GM21529 (cell line): ENCODE measurements at regions not wholly inside any gene's neighbourhood (a gene's known extent, or its start where the extent isn't known, plus 50 kb on each side); places are given as distances from the start of the nearest gene placed in this dataset.
"Not testable (repeated sequence)": the region's sequence is repeated elsewhere in the genome, so short reads cannot be mapped to it uniquely, and the experiment has no call there.

Source experiments
- ATAC-seq: cut with Tn5 transposase; IDR thresholded peaks from one replicate; pipeline ENCODE4 v1.9.1; 2021; ENCODE audit not compliant: unreplicated experiment

GRCh38 chr15:98548139-98548971, 100.0 kb upstream of the IGF1R start:
- ATAC-seq, result no peak

DNA sequence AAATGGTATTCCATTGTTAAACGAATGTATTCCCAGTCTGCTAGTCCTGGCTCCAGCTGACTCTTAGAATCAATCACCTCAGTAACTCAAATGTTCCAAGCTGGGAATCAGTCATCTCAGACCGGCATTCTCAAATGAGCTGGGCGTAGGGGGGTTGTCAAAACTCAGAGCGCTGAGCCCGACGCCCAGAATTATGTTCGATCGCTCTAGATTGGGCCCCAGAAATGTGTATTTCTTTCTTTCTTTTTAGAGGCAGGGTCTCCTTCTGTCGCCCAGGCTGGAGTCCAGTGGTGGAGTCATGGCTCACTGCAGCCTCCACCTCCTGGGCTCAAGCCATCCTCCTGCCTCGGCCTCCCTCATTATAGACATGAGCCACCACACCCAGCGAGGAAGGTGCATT, 99.3 kb upstream of the IGF1R start:
- ATAC-seq, result no peak

GRCh38 chr15:98549741-98550140, 98.6 kb upstream of the IGF1R start:
- ATAC-seq, result no peak

DNA sequence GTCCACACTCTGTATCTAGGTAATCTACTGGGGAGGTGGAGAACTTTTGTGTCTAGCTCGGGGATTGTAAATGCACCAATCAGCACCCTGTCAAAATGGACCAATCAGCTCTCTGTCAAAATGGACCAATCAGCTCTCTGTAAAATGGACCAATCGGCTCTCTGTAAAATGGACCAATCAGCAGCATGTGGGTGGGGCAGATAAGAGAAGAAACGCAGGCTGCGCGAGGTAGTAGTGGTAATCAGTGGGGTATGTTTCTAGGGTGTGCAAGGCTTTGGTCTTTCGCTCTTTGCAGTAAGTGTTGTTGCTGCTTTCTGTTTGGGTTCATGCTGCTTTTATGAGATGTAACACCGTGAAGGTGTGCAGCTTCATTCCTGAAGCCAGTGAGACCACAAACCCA, 98.0 kb upstream of the IGF1R start:
- not testable (repeated sequence) for ATAC-seq

GRCh38 chr15:98551936-98552562, 96.3 kb upstream of the IGF1R start:
- ATAC-seq, result no peak

- no peak for ATAC-seq
Observed at GRCh38 chr15:98554272-98555172, 93.8 kb upstream of the IGF1R start.

DNA sequence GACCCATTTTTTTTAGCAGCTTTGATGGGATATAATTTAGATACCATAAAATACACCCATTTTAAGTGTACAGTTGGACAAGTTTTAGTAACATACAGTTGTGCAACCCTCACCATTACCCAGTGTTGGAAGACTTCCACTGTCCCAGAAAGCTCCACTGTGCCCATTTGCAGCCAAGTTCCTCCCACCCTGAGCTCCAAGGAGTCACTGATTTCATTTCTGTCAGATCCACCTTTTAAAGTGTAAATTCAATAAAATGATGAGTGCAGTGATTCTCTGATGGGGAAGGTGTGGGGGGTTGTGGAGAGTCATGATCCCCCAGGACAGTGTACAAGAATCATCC, 93.2 kb upstream of the IGF1R start:
- ATAC-seq, result no peak

- no peak for ATAC-seq
Observed at GRCh38 chr15:98556321-98556720, 92.0 kb upstream of the IGF1R start.

GRCh38 chr15:98560338-98560737, 88.0 kb upstream of the IGF1R start:
- ATAC-seq, result no peak

DNA sequence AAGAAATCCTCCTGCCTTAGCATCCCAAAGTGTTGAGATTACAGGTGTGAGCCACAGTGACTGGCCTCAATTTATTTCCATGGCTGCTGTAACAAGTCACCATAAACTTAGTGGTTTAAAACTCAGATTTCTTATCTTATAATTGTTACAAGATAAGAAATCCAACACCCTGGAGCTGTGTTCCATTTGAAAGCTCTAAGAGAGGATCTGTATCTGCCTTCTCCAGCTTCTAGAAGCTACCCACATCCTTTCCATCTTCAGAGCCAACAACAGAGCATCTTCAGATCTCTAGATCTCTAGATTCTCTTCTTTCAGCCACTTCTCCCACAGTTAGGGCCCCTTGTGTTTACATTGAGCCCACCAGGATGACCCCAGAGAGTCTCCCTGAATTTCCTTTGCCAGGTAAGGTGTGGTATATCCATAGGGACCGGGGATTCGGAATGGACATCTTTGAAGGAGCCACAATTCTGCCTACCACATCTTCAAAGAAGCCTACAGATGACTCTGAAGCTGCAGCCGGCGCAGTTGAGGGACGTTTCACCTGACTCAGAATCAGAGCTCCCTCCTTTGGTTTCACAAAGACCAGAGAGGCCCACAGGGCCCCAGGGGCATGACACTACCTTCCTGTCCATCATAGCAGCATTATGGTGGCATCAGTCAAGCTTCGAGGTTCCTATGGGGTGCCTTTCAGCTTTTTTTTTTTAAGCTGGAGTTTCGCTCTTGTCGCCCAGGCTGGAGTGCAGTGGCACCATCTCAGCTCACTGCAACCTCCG, 87.0 kb upstream of the IGF1R start:
- no peak for ATAC-seq

DNA sequence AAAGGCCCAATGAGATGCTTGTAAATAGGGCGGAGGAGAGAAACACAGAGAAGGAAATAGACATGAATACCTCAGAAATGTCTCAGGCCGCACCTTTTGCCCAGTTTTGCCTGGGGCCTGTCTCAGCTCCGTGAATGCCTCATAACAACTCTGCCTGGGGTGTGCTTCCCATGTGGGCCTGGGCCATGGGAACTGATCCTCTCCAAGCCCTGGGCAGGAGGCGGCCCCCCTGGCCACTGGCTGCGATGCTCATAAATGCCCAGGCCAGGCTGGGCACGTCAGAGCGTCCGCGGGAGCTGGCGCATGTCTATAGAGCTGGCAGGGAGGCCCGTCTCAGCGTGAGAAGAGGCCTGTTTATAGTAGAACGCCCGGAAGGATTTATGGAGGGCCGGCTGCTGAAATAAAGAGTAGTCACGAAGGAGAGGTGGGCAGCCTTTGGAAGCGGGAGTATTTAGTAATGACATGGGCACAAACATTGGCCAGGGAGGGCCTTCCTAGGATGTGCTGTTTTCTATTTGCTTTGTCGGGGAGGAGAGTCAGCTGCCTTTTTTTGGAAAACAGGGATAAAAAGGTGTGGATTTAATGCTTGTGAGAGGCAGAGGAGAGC, 85.9 kb upstream of the IGF1R start:
- no peak for ATAC-seq

DNA sequence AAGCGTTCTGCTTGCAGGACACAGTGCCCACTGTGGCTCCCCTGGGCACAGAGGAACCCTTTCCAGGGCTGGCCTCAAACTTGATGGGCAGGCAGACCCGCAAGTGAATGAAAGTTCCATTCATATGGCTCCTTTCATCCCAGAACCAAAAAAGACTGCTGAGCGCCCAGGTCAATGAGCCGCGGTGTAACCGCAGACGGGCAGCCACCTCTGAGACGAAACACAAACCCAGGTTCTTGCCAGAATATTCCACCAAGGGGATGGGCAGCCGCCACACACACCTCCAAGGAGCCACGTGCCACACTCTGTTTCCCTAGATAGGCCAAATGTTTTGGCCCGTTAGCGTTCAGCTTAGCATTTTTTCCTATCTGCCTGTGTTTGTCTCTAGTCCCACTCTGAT, 82.8 kb upstream of the IGF1R start:
- ATAC-seq, result no peak

DNA sequence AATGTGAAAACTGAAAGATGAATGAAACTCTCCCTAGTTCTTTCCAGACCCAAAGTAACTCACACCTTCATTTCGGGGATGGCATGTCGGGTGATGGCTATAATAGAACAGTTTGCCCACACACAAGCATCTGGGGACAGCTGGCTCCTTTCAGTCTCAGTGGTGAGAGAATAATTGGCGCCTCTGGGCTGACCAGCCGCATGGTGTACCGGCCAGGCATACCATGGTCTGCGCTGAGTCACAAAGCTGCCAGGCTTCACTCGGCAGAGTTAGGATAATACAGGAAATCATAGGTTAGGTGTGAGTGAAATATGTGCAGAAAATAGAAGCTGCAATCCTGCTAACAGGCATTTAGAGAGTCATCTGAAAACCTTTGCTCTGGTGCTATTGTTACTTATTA, 80.4 kb upstream of the IGF1R start:
- ATAC-seq, result no peak

- ATAC-seq, result no peak
Observed at GRCh38 chr15:98568382-98569017, 79.8 kb upstream of the IGF1R start.

DNA sequence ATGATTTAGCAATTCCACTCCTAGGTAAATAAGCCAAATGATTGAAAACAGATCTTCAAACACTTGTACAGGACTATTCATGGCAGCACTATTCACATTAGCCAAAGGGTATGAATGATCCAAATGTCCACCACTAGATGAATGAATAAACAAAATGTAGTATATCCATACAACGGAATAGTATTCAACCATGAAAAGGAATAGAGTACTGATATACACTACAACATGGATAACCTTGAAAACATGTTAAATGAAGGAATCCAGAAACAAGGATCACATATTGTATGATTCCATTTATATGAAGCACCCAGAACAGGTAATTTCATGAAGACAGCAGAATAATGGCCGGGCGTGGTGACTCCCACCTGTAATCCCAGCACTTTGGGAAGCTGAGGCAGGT, 78.2 kb upstream of the IGF1R start:
- ATAC-seq, result no peak

DNA sequence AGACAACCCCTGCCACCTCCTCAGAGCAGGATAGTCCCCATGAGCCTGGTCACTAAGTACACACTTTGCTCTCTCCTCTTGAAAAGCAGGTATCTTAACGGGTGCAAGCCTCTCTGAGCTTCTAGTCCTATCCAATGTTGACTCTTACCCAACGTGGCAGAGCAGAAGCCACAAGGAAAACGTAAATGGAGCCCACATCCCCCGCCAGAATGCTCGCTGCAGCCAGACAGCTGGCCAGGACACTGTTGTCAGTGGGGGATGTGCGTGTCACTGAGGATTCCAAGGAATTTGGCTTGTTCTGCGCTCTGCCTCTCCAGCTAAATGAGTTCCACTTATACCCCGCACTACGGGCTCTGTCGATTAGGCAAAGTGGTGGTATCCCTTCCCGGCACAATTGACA, 67.8 kb upstream of the IGF1R start:
- no peak for ATAC-seq

DNA sequence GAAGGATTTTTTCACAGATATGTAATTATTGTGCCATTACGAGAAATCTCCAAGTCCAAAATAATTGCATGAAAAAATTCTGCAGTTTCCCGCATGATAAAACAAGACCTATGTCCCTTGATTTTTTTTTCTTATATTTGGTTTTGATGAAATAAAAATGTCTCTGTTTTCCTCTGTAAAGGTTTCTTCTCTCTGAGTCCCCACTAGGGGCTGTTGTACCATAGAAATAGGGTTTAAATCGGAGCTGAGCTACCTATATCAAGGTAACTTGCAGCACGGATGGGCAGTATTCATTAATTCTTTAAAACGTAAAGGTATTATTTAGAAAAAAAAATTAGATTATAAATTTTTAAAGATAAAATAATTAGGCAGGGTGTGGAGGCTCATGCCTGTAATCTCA, 66.6 kb upstream of the IGF1R start:
- ATAC-seq, result no peak

DNA sequence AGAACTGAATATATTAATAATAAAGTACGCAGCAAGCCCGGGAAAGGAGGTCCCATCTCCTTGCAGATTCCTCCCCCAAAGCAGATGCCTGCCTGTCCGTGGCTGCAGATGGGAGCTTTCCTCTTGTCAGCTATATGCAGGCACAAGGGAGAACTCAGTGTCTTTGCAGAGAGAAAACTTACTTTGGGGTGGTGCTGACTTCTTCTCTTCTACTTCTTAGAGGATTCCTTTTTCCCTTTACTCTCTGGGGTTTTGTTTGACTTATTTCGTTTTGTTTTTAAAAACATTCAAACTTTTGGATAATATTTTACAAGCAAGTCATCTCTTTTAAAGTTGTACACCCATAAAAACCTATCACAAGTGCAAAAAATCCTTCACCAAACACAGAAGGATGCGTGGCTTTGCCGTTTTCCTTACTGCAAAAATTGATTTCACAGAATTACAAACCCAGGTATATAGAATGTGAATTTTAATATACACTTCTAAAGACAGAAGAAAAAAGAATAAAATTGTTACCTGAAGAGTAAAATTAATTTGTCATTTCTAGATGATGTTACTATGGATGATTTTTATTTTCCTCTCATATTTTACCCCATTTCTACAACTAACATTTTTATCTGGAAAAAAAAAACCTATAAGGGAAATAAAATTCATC, 65.3 kb upstream of the IGF1R start:
- no peak for ATAC-seq

DNA sequence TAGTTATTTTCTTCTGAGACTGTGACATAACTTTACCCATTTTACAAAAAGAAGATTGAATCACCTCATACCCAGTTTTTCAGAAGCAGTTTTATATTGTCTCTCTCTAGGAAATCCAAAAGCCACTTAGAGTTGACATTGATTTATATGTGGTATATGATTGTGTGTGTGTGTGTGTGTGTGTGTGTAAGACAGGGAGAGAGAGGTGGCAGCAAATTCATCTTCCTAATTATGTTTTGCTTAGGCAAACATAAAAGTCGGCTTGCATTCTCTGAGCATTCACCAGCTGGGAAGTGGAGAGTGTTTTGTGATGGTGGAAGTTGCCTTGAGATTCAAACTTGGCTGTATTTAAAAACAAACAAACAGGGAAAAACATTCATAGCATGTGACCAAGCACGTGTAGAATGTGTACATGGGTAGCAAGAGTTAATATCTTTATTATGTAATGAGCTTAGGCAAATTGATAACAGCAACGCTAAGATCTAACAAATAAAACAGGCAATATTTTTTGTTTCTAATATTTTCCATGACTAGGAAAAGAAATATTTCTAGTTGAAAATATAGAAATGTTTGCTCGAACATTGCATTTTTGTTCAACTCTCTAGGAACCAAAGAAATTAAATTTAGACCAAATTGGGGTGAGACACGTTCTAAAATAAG, 64.4 kb upstream of the IGF1R start:
- ATAC-seq, result no peak
